H1 (cell line): ENCODE measurements at regions not wholly inside any gene's neighbourhood (a gene's known extent, or its start where the extent isn't known, plus 50 kb on each side); places are given as distances from the start of the nearest gene placed in this dataset.

Source experiments
- CTCF ChIA-PET: fragments of 300-600 bp; sonication (Branson Sonifier 250); formaldehyde crosslinking; loops from one replicate; lab custom pipeline; 2021; ENCODE audit not compliant: partially characterized antibody; lab: Charles Lee
- POLR2A ChIA-PET: fragments of 300-600 bp; sonication (Branson Sonifier 250); formaldehyde crosslinking; loops from one replicate; lab custom pipeline; 2021; ENCODE audit warnings: inconsistent platforms; ENCODE audit not compliant: partially characterized antibody; lab: Charles Lee
- DNase-seq, 2 experiments: peaks; one replicate each; pipeline versions ENCODE4 v3.0.0 to v3.0.0-alpha.2; 2010 to 2022; ENCODE audit warnings: low spot score in 2 of 2, low read depth in 1 of 2, mixed read lengths in 1 of 2
- FAIRE-seq: peaks from 2 replicates; lab custom pipeline; 2011; peaks lifted over from hg19 to GRCh38; lab: Jason Lieb, UNC
- H2AFZ ChIP-seq: 2 replicates; pipeline ENCODE4 v1.8.1; 2012; ENCODE audit warnings: low read length, inconsistent platforms
- H2AK5ac ChIP-seq: 2 replicates; pipeline ENCODE4 v1.6.1; 2013; ENCODE audit warnings: low read depth, low read length
- H2BK120ac ChIP-seq: replicated peaks from 2 replicates; pipeline ENCODE3; 2013; ENCODE audit warnings: low read depth, low read length, inconsistent platforms
- H2BK12ac ChIP-seq: 2 replicates; pipeline ENCODE4 v1.6.1; 2013; ENCODE audit warnings: low read depth, low read length
- H2BK15ac ChIP-seq: 2 replicates; pipeline ENCODE4 v1.6.1; 2013; ENCODE audit warnings: low read length
- H2BK20ac ChIP-seq: 2 replicates; pipeline ENCODE4 v1.6.1; 2013; ENCODE audit warnings: low read length
- H2BK5ac ChIP-seq: 2 replicates; pipeline ENCODE4 v1.6.1; 2013; ENCODE audit warnings: low read depth, low read length
- H3K14ac ChIP-seq: 2 replicates; pipeline ENCODE4 v1.6.1; 2013; ENCODE audit warnings: inconsistent platforms; ENCODE audit not compliant: insufficient read length
- H3K18ac ChIP-seq: 2 replicates; pipeline ENCODE4 v1.6.1; 2013; ENCODE audit warnings: low read length; ENCODE audit errors: extremely low read depth
- H3K23ac ChIP-seq: 2 replicates; pipeline ENCODE4 v1.6.1; 2013; ENCODE audit warnings: inconsistent platforms; ENCODE audit not compliant: insufficient read length
- H3K23me2 ChIP-seq: 2 replicates; pipeline ENCODE4 v1.6.1; 2013; ENCODE audit warnings: low read depth, low read length
- H3K27ac ChIP-seq: 2 replicates; pipeline ENCODE4 v1.6.1; 2011; ENCODE audit warnings: low read depth, low read length, inconsistent platforms
- H3K27me3 ChIP-seq, 4 experiments: replicated peaks in 1 of 4; 1 replicate in 1 of 4; 2 replicates in 3 of 4; pipeline versions ENCODE4 v1.6.1 to v1.8.1; 2011 to 2013; ENCODE audit warnings: low read length in 3 of 4, mild to moderate bottlenecking in 3 of 4, inconsistent platforms in 2 of 4, mixed read lengths in 2 of 4, moderate library complexity in 1 of 4; ENCODE audit not compliant: control insufficient read depth in 3 of 4, insufficient read depth in 3 of 4; ENCODE audit errors: extremely low read depth in 1 of 4
- H3K36me3 ChIP-seq, 4 experiments: 2 replicates each; pipeline versions ENCODE4 v1.6.1 to v1.8.1; 2011 to 2013; ENCODE audit warnings: mild to moderate bottlenecking in 4 of 4, low read length in 3 of 4, moderate library complexity in 2 of 4, control low read depth in 1 of 4, inconsistent platforms in 1 of 4; ENCODE audit not compliant: insufficient read depth in 4 of 4, control insufficient read depth in 2 of 4
- H3K4ac ChIP-seq: replicated peaks from 2 replicates; pipeline ENCODE3; 2013; ENCODE audit warnings: low read length, low read depth, mixed read lengths, inconsistent platforms; ENCODE audit not compliant: insufficient read length
- H3K4me1 ChIP-seq, 4 experiments: replicated peaks in 1 of 4; 1 replicate in 1 of 4; 2 replicates in 3 of 4; pipeline versions ENCODE4 v1.6.1 to v1.8.1; 2011 to 2013; ENCODE audit warnings: low read length in 3 of 4, inconsistent platforms in 2 of 4, mixed read lengths in 1 of 4; ENCODE audit not compliant: insufficient read depth in 4 of 4, control insufficient read depth in 3 of 4
- H3K4me2 ChIP-seq, 2 experiments: 2 replicates each; pipeline versions ENCODE4 v1.6.1 to v1.8.1; 2011 to 2013; ENCODE audit warnings: low read depth in 2 of 2, low read length in 2 of 2, control low read depth in 1 of 2, inconsistent platforms in 1 of 2, mild to moderate bottlenecking in 1 of 2; ENCODE audit not compliant: insufficient read depth in 1 of 2
- H3K4me3 ChIP-seq, 4 experiments: fragments of 200-600, 300-600 bp in 1 of 4; sonication (generic), shearing (Covaris generic), sonication (Bioruptor Twin) in 1 of 4; 2 replicates each; pipeline versions ENCODE4 v1.5.1 to v1.8.1; 2011 to 2016; ENCODE audit warnings: low read length in 4 of 4, low read depth in 3 of 4, control low read depth in 2 of 4, inconsistent platforms in 2 of 4, mild to moderate bottlenecking in 2 of 4, mixed read lengths in 1 of 4, moderate library complexity in 1 of 4; ENCODE audit not compliant: insufficient read depth in 2 of 4; ENCODE audit errors: extremely low read depth in 1 of 4
- H3K56ac ChIP-seq: replicated peaks from 2 replicates; pipeline ENCODE3; 2013; ENCODE audit warnings: low read depth, mild to moderate bottlenecking, mixed read lengths, low read length, inconsistent platforms; ENCODE audit not compliant: insufficient read length
- H3K79me1 ChIP-seq: 2 replicates; pipeline ENCODE4 v1.6.1; 2013; ENCODE audit warnings: low read depth, low read length, control low read depth
- H3K79me2 ChIP-seq, 2 experiments: 2 replicates each; pipeline versions ENCODE4 v1.6.1 to v1.8.1; 2012 to 2013; ENCODE audit warnings: low read length in 2 of 2, mild to moderate bottlenecking in 2 of 2, inconsistent platforms in 1 of 2; ENCODE audit not compliant: insufficient read depth in 2 of 2, control insufficient read depth in 1 of 2
- H3K9ac ChIP-seq, 4 experiments: replicated peaks in 1 of 4; 1 replicate in 1 of 4; 2 replicates in 3 of 4; pipeline versions ENCODE4 v1.6.1 to v1.8.1; 2011 to 2013; ENCODE audit warnings: low read depth in 3 of 4, low read length in 3 of 4, control low read depth in 2 of 4, mild to moderate bottlenecking in 2 of 4, moderate library complexity in 2 of 4, inconsistent platforms in 1 of 4; ENCODE audit errors: extremely low read depth in 1 of 4
- H3K9me3 ChIP-seq, 2 experiments: 2 replicates each; pipeline versions ENCODE4 v1.6.1 to v1.8.1; 2012 to 2013; ENCODE audit warnings: mild to moderate bottlenecking in 2 of 2, moderate library complexity in 2 of 2, control low read depth in 1 of 2, inconsistent platforms in 1 of 2, low read depth in 1 of 2, low read length in 1 of 2, mixed read lengths in 1 of 2; ENCODE audit not compliant: insufficient read depth in 2 of 2
- H4K20me1 ChIP-seq, 2 experiments: replicated peaks in 1 of 2; 2 replicates each; pipeline versions ENCODE3 to v1.8.1; 2011 to 2013; ENCODE audit warnings: inconsistent platforms in 2 of 2, low read length in 2 of 2, mild to moderate bottlenecking in 1 of 2; ENCODE audit not compliant: insufficient read depth in 2 of 2, control insufficient read depth in 1 of 2
- H4K5ac ChIP-seq: 2 replicates; pipeline ENCODE4 v1.6.1; 2013; ENCODE audit warnings: low read length, low read depth, mixed read lengths, inconsistent platforms; ENCODE audit not compliant: insufficient read length
- H4K8ac ChIP-seq: 2 replicates; pipeline ENCODE4 v1.8.0; 2013; ENCODE audit warnings: mild to moderate bottlenecking, moderate library complexity, low read length, inconsistent platforms; ENCODE audit not compliant: insufficient read depth; ENCODE audit errors: extremely low read depth
- H4K91ac ChIP-seq: replicated peaks from 2 replicates; pipeline ENCODE3; 2013; ENCODE audit warnings: low read length, mixed read lengths, inconsistent platforms; ENCODE audit not compliant: insufficient read length
- CBX8 ChIP-seq: fragments of 300-800, 300-1000 bp; sonication (generic); IDR thresholded peaks from 2 replicates; pipeline ENCODE4 v1.7.1; 2016; ENCODE audit warnings: low read depth, low read length, borderline replicate concordance
- EZH2 ChIP-seq: fragments of 200-600 bp; sonication (generic); IDR thresholded peaks from 2 replicates; pipeline ENCODE4 v1.7.1; 2012; ENCODE audit warnings: low read depth, mild to moderate bottlenecking, moderate library complexity, low read length, inconsistent platforms; ENCODE audit not compliant: severe bottlenecking
- NRF1 ChIP-seq: IDR thresholded peaks from 2 replicates; pipeline ENCODE4 v1.6.1; 2011; ENCODE audit warnings: mild to moderate bottlenecking, low read depth, low read length, improper control_type of control experiment
- RXRA ChIP-seq: IDR thresholded peaks from 2 replicates; pipeline ENCODE4 v1.6.1; 2011; ENCODE audit warnings: low read depth, mild to moderate bottlenecking, low read length, moderate library complexity; ENCODE audit not compliant: insufficient read depth
- SIX5 ChIP-seq: IDR thresholded peaks from 2 replicates; pipeline ENCODE4 v1.6.1; 2011; ENCODE audit warnings: mild to moderate bottlenecking, low read depth, low read length
- WGBS, 2 experiments: shearing (Covaris generic) in 1 of 2; methylation state at CpG; one replicate each; pipeline versions ENCODE4 v1.1.6 to v1.1.7; 2013 to 2015; ENCODE audit warnings: low lambda C conversion rate in 2 of 2, mixed read lengths in 2 of 2, inconsistent platforms in 1 of 2, low coverage in 1 of 2, missing lambda C conversion rate in 1 of 2; ENCODE audit not compliant: insufficient replicate concordance in 2 of 2, insufficient coverage in 1 of 2, insufficient read length in 1 of 2; ENCODE audit errors: extremely low coverage in 1 of 2, missing lambda C conversion rate in 1 of 2; 5-methylcytosine and 5-hydroxymethylcytosine counted together

GRCh38 chr4:84019626-84020025 is 479.5 kb downstream of the NKX6-1 start:
- Histone ChIP-seq H2BK20ac (no peak overlapping the region), H3K27me3 (no peaks in the 10 kb centered on the region)
- TF ChIP-seq EZH2 (no peak), RXRA (no peak), NRF1 (no peak), SIX5 (no peak), CBX8 (no peak)

More at GRCh38 chr4:84019626-84020025, 479.5 kb downstream of the NKX6-1 start:
- H3K23me2 ChIP-seq = no peaks in the 10 kb centered on the region; the same call in 1 of the 2 replicates
- H3K9ac ChIP-seq = no peak overlapping the region
- H4K91ac ChIP-seq = no peak overlapping the region
- no peak overlapping the region for H2BK15ac ChIP-seq
- POLR2A ChIA-PET = no interaction called here
- no peak overlapping the region for H2BK12ac ChIP-seq
- no peak overlapping the region for H3K4me2 ChIP-seq
- H3K4me3 ChIP-seq = no peak overlapping the region
- H3K79me1 ChIP-seq = no peaks in the 10 kb centered on the region
- no peak overlapping the region for H2BK120ac ChIP-seq
- no peak overlapping the region for H2AK5ac ChIP-seq
- no peak overlapping the region for H3K56ac ChIP-seq
- no peak overlapping the region for H2AFZ ChIP-seq
- no peaks in the 10 kb centered on the region for H3K36me3 ChIP-seq
- no peaks in the 10 kb centered on the region for H3K9me3 ChIP-seq
- H4K8ac ChIP-seq = no peak overlapping the region
- DNase-seq (no peak), FAIRE-seq (no peak)
- no peak overlapping the region for H3K4ac ChIP-seq
- H4K20me1 ChIP-seq = no peaks in the 10 kb centered on the region
- 90% methylated on average over 2 of the region's 2 CpGs; no CpG with 5 or more reads in 1 of the 2 experiments for WGBS, 2 experiments
- CTCF ChIA-PET = no interaction called here
- no peak overlapping the region for H3K23ac ChIP-seq
- no peaks in the 10 kb centered on the region for H3K4me1 ChIP-seq
- H3K14ac ChIP-seq = no peak overlapping the region
- H4K5ac ChIP-seq = no peak overlapping the region
- H3K79me2 ChIP-seq = no peaks in the 10 kb centered on the region
- H2BK5ac ChIP-seq = no peak overlapping the region
- no peak overlapping the region for H3K18ac ChIP-seq
- no peak overlapping the region for H3K27ac ChIP-seq
